Stomach (tissue), 4 donors: ENCODE measurements at regions not wholly inside any gene's neighbourhood (a gene's known extent, or its start where the extent isn't known, plus 50 kb on each side); places are given as distances from the start of the nearest gene placed in this dataset.

Experiments
- CTCF ChIP-seq, 7 experiments: fragments of 450-650 bp in 4 of 7; fragments of 200-600 bp in 3 of 7; sonication (generic) in 3 of 7; IDR thresholded peaks; one replicate each; pipeline ENCODE4 v1.5.1; 2016 to 2019; ENCODE audit warnings: antibody characterized with exemption in 7 of 7, control low read depth in 2 of 7, mild to moderate bottlenecking in 1 of 7
- EP300 ChIP-seq: sonication (generic); formaldehyde crosslinking; IDR thresholded peaks from one replicate; pipeline ENCODE4 v1.6.1; 2017; ENCODE audit warnings: antibody characterized with exemption
- POLR2A ChIP-seq, 4 donors: fragments of 450-650 bp; IDR thresholded peaks; one replicate each; pipeline ENCODE4 v1.6.1; 2016; ENCODE audit warnings: antibody characterized with exemption in 4 of 4, control low read depth in 2 of 4, mild to moderate bottlenecking in 1 of 4, moderate library complexity in 1 of 4
- POLR2AphosphoS5 ChIP-seq, 3 donors: sonication (generic); formaldehyde crosslinking; IDR thresholded peaks; one replicate each; pipeline ENCODE4 v1.6.1; 2016; ENCODE audit warnings: antibody characterized with exemption in 3 of 3

GRCh38 chr11:111089759-111090158 lies 155.8 kb upstream of the POU2AF2 start:
- no peak for TF ChIP-seq CTCF (IDR thresholded peaks at IDR 0.05)
- no peak for TF ChIP-seq POLR2A (IDR thresholded peaks at IDR 0.05)
- no peak for TF ChIP-seq POLR2AphosphoS5 (IDR thresholded peaks at IDR 0.05)
- no peak for TF ChIP-seq EP300
